ENCODE measurements at regions not wholly inside any gene's neighbourhood (a gene's known extent, or its start where the extent isn't known, plus 50 kb on each side); places are given as distances from the start of the nearest gene placed in this dataset.

GRCh38 chr13:31925079-31925478 is 106.5 kb upstream of the FRY start:
- intact Hi-C loops (cut with micrococcal nuclease): no loop called here
- H3K27me3 Mint-ChIP-seq: peaks cover 8% of the 10 kb centered on the region
- H3K4me1 Mint-ChIP-seq: peaks cover 24% of the 10 kb centered on the region
- H3K27ac Mint-ChIP-seq: no peak overlapping the region
- H3K9me3 Mint-ChIP-seq: no peaks in the 10 kb centered on the region
- DNase-seq: no peak
- peaks cover 2% of the 10 kb centered on the region for H3K36me3 Mint-ChIP-seq (ENCODE audit: low read depth)
- H3K4me3 Mint-ChIP-seq: no peak overlapping the region

GRCh38 chr13:31927219-31927653 is 104.3 kb upstream of the FRY start:
- intact Hi-C loops (cut with micrococcal nuclease): no loop called here
- no peak for DNase-seq
- Mint-ChIP-seq H3K27me3 (peaks cover 6% of the 10 kb centered on the region), H3K4me3 (no peak overlapping the region), H3K4me1 (peaks cover 16% of the 10 kb centered on the region), H3K36me3 (ENCODE audit: low read depth) (no peaks in the 10 kb centered on the region), H3K27ac (no peak overlapping the region), H3K9me3 (no peaks in the 10 kb centered on the region)

GRCh38 chr13:31929031-31929770 is 102.4 kb upstream of the FRY start:
- Mint-ChIP-seq H3K36me3 (ENCODE audit: low read depth) (no peaks in the 10 kb centered on the region), H3K4me1 (peaks cover 14% of the 10 kb centered on the region), H3K4me3 (no peak overlapping the region), H3K27me3 (peaks cover 5% of the 10 kb centered on the region), H3K9me3 (no peaks in the 10 kb centered on the region), H3K27ac (no peak overlapping the region)
- no peak for DNase-seq
- intact Hi-C loops (cut with micrococcal nuclease): no loop called here

GRCh38 chr13:31930490-31930889 is 101.1 kb upstream of the FRY start:
- Mint-ChIP-seq H3K36me3 (ENCODE audit: low read depth) (no peaks in the 10 kb centered on the region), H3K27ac (no peak overlapping the region), H3K27me3 (peaks cover 4% of the 10 kb centered on the region), H3K4me3 (no peak overlapping the region), H3K9me3 (no peaks in the 10 kb centered on the region), H3K4me1 (peaks cover 16% of the 10 kb centered on the region)
- intact Hi-C loops (cut with micrococcal nuclease): no loop called here
- peak; percentile 65 for DNase-seq

GRCh38 chr13:31930901-31931522 is 100.6 kb upstream of the FRY start:
- no peaks in the 10 kb centered on the region for H3K36me3 Mint-ChIP-seq (ENCODE audit: low read depth)
- H3K27ac Mint-ChIP-seq: no peak overlapping the region
- peaks cover 16% of the 10 kb centered on the region for H3K4me1 Mint-ChIP-seq
- intact Hi-C loops (cut with micrococcal nuclease): no loop called here
- no peaks in the 10 kb centered on the region for H3K9me3 Mint-ChIP-seq
- H3K27me3 Mint-ChIP-seq: peaks cover 4% of the 10 kb centered on the region
- H3K4me3 Mint-ChIP-seq: no peak overlapping the region
- peak; percentile 81 for DNase-seq

- no peak for DNase-seq
These were observed 94.1 kb upstream of the FRY start for GRCh38 chr13:31937436-31937835.

GRCh38 chr13:31940076-31940475 is 91.5 kb upstream of the FRY start:
- Mint-ChIP-seq H3K27me3 (peaks cover 33% of the 10 kb centered on the region), H3K36me3 (ENCODE audit: low read depth) (no peaks in the 10 kb centered on the region), H3K27ac (no peak overlapping the region), H3K9me3 (no peaks in the 10 kb centered on the region), H3K4me1 (no peaks in the 10 kb centered on the region), H3K4me3 (no peak overlapping the region)
- intact Hi-C loops (cut with micrococcal nuclease): no loop called here
- DNase-seq: no peak

More at GRCh38 chr13:31937436-31937835, 94.1 kb upstream of the FRY start:
- Mint-ChIP-seq H3K4me3 (no peak overlapping the region), H3K4me1 (peaks cover 2% of the 10 kb centered on the region), H3K27me3 (peaks cover 29% of the 10 kb centered on the region), H3K36me3 (ENCODE audit: low read depth) (no peaks in the 10 kb centered on the region), H3K27ac (no peak overlapping the region), H3K9me3 (no peaks in the 10 kb centered on the region)
- intact Hi-C loops (cut with micrococcal nuclease): no loop called here

- intact Hi-C loops (cut with micrococcal nuclease): no loop called here
- DNase-seq: no peak
- Mint-ChIP-seq H3K4me3 (no peak overlapping the region), H3K9me3 (no peaks in the 10 kb centered on the region), H3K36me3 (ENCODE audit: low read depth) (no peaks in the 10 kb centered on the region), H3K27ac (no peak overlapping the region), H3K4me1 (no peaks in the 10 kb centered on the region), H3K27me3 (peaks cover 23% of the 10 kb centered on the region)
These were observed 88.0 kb upstream of the FRY start for GRCh38 chr13:31943591-31943990.

- Mint-ChIP-seq H3K4me3 (no peak overlapping the region), H3K9me3 (no peaks in the 10 kb centered on the region), H3K27ac (no peak overlapping the region)
These were observed 87.1 kb upstream of the FRY start for GRCh38 chr13:31944262-31945160.

GRCh38 chr13:31945202-31945961 is 86.2 kb upstream of the FRY start:
- H3K9me3 Mint-ChIP-seq: no peaks in the 10 kb centered on the region
- no peak overlapping the region for H3K27ac Mint-ChIP-seq
- H3K4me1 Mint-ChIP-seq: no peaks in the 10 kb centered on the region
- peaks cover 17% of the 10 kb centered on the region for H3K27me3 Mint-ChIP-seq
- no peak overlapping the region for H3K4me3 Mint-ChIP-seq
- intact Hi-C loops (cut with micrococcal nuclease): no loop called here
- no peaks in the 10 kb centered on the region for H3K36me3 Mint-ChIP-seq (ENCODE audit: low read depth)
- DNase-seq: no peak

More at GRCh38 chr13:31944262-31945160, 87.1 kb upstream of the FRY start:
- intact Hi-C loops (cut with micrococcal nuclease): no loop called here
- H3K36me3 Mint-ChIP-seq (ENCODE audit: low read depth): no peaks in the 10 kb centered on the region
- H3K4me1 Mint-ChIP-seq: no peaks in the 10 kb centered on the region
- no peak for DNase-seq
- H3K27me3 Mint-ChIP-seq: peaks cover 21% of the 10 kb centered on the region

GRCh38 chr13:31946091-31946770 is 85.3 kb upstream of the FRY start:
- Mint-ChIP-seq H3K4me3 (no peak overlapping the region), H3K9me3 (no peaks in the 10 kb centered on the region), H3K36me3 (ENCODE audit: low read depth) (no peaks in the 10 kb centered on the region), H3K27me3 (peaks cover 13% of the 10 kb centered on the region), H3K27ac (no peak overlapping the region), H3K4me1 (peaks cover 5% of the 10 kb centered on the region)
- intact Hi-C loops (cut with micrococcal nuclease): no loop called here
- no peak for DNase-seq

GRCh38 chr13:31947105-31947504 is 84.5 kb upstream of the FRY start:
- Mint-ChIP-seq H3K27ac (no peak overlapping the region), H3K4me3 (no peak overlapping the region), H3K9me3 (no peaks in the 10 kb centered on the region), H3K27me3 (peaks cover 7% of the 10 kb centered on the region), H3K36me3 (ENCODE audit: low read depth) (no peaks in the 10 kb centered on the region), H3K4me1 (peaks cover 8% of the 10 kb centered on the region)
- intact Hi-C loops (cut with micrococcal nuclease): no loop called here
- no peak for DNase-seq

- intact Hi-C loops (cut with micrococcal nuclease): no loop called here
- no peaks in the 10 kb centered on the region for H3K9me3 Mint-ChIP-seq
- no peaks in the 10 kb centered on the region for H3K36me3 Mint-ChIP-seq (ENCODE audit: low read depth)
- no peak for DNase-seq
- H3K27ac Mint-ChIP-seq: no peak overlapping the region
- H3K4me3 Mint-ChIP-seq: no peak overlapping the region
- peaks cover 7% of the 10 kb centered on the region for H3K27me3 Mint-ChIP-seq
- peaks cover 8% of the 10 kb centered on the region for H3K4me1 Mint-ChIP-seq
These were observed 84.1 kb upstream of the FRY start for GRCh38 chr13:31947506-31947905.

Data from activated CD4-positive, alpha-beta T cell treated with anti-CD3 and anti-CD28 coated beads, Interleukin-2, amount 10 ng/mL, durations not matched to agents 24 days and 14 days (primary cell).